ENCODE measurements at regions not wholly inside any gene's neighbourhood (a gene's known extent, or its start where the extent isn't known, plus 50 kb on each side); places are given as distances from the start of the nearest gene placed in this dataset.

GRCh38 chr1:224513787-224514209 is 79.2 kb upstream of the WDR26 start:
- TF ChIP-seq CTCF (IDR thresholded peaks at IDR 0.05): peak; percentile 43
- Histone ChIP-seq H3K4me3 (no peak overlapping the region), H3K27ac (no peak overlapping the region)
- peak; percentile 81 for DNase-seq (ENCODE audit: low spot score)

GRCh38 chr1:224517171-224517570 is 82.6 kb upstream of the WDR26 start:
- Histone ChIP-seq H3K27ac (no peak overlapping the region), H3K4me3 (no peak overlapping the region)
- TF ChIP-seq CTCF (IDR thresholded peaks at IDR 0.05): no peak
- DNase-seq (ENCODE audit: low spot score): no peak

- TF ChIP-seq CTCF (IDR thresholded peaks at IDR 0.05): no peak
Observed at GRCh38 chr1:224518528-224518927, 83.9 kb upstream of the WDR26 start.

GRCh38 chr1:224519874-224520273 is 85.3 kb upstream of the WDR26 start:
- Histone ChIP-seq H3K4me3 (no peak overlapping the region), H3K27ac (no peak overlapping the region)
- TF ChIP-seq CTCF (IDR thresholded peaks at IDR 0.05): no peak
- DNase-seq (ENCODE audit: low spot score): no peak

More at GRCh38 chr1:224518528-224518927, 83.9 kb upstream of the WDR26 start:
- Histone ChIP-seq H3K4me3 (no peak overlapping the region), H3K27ac (no peak overlapping the region)
- no peak for DNase-seq (ENCODE audit: low spot score)

GRCh38 chr1:224520808-224521207 is 86.2 kb upstream of the WDR26 start:
- TF ChIP-seq CTCF (IDR thresholded peaks at IDR 0.05): no peak
- Histone ChIP-seq H3K27ac (no peak overlapping the region), H3K4me3 (no peak overlapping the region)
- DNase-seq (ENCODE audit: low spot score): no peak

- no peak for DNase-seq (ENCODE audit: low spot score)
- Histone ChIP-seq H3K27ac (no peak overlapping the region), H3K4me3 (no peak overlapping the region)
- no peak for TF ChIP-seq CTCF (IDR thresholded peaks at IDR 0.05)
Observed at GRCh38 chr1:224521904-224522734, 87.5 kb upstream of the WDR26 start.

- no peak for DNase-seq (ENCODE audit: low spot score)
- Histone ChIP-seq H3K27ac (no peak overlapping the region), H3K4me3 (no peak overlapping the region)
- TF ChIP-seq CTCF (IDR thresholded peaks at IDR 0.05): no peak
Observed at GRCh38 chr1:224523676-224524075, 89.1 kb upstream of the WDR26 start.
